Omental fat pad (tissue), 3 donors: ENCODE measurements at regions not wholly inside any gene's neighbourhood (a gene's known extent, or its start where the extent isn't known, plus 50 kb on each side); places are given as distances from the start of the nearest gene placed in this dataset.
A peak's percentile ranks its signal among the peaks of the same experiment; 100 is the strongest.

Experiments used
- ATAC-seq: fragments of 150-250 bp; one replicate; pipeline ENCODE4 v1.9.1; 2016; ENCODE audit warnings: mild to moderate bottlenecking, moderate library complexity; ENCODE audit not compliant: low FRiP score
- DNase-seq: peaks from one replicate; pipeline ENCODE4 v3.0.0-alpha.2; 2019; ENCODE audit warnings: low spot score
- TF ChIP-seq, protein P1 (sequence below), 3 donors: fragments of 450-650 bp; IDR thresholded peaks; one replicate each; pipeline ENCODE4 v1.5.1; 2016 to 2017; ENCODE audit warnings: antibody characterized with exemption in 3 of 3, mild to moderate bottlenecking in 3 of 3, moderate library complexity in 2 of 3

DNA sequence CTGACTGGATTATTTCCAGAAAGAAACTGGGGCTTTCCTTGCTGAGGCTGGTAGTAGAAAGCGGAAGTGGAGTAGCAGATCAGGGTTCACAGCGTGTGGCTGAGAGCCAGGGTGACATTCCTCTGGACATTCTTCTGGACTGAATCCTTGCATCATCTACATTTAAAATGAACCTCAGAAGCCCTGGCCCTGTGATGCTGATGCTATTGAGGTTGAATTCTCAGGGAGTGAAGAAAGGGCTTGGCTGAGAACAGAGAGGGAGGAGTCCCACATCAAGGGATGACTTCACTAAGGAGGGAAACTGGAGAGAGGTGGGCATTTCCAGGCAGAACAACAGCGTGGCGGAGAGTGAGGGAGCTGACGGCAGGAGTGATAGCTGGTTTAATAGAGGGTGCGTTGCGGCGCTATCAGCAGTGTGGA lies 102.3 kb upstream of the LMO4 start:
- TF ChIP-seq, protein P1, sequence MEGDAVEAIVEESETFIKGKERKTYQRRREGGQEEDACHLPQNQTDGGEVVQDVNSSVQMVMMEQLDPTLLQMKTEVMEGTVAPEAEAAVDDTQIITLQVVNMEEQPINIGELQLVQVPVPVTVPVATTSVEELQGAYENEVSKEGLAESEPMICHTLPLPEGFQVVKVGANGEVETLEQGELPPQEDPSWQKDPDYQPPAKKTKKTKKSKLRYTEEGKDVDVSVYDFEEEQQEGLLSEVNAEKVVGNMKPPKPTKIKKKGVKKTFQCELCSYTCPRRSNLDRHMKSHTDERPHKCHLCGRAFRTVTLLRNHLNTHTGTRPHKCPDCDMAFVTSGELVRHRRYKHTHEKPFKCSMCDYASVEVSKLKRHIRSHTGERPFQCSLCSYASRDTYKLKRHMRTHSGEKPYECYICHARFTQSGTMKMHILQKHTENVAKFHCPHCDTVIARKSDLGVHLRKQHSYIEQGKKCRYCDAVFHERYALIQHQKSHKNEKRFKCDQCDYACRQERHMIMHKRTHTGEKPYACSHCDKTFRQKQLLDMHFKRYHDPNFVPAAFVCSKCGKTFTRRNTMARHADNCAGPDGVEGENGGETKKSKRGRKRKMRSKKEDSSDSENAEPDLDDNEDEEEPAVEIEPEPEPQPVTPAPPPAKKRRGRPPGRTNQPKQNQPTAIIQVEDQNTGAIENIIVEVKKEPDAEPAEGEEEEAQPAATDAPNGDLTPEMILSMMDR (IDR thresholded peaks at IDR 0.05) = no peak
- DNase-seq (peak; percentile 45), ATAC-seq (peak; percentile 96)

DNA sequence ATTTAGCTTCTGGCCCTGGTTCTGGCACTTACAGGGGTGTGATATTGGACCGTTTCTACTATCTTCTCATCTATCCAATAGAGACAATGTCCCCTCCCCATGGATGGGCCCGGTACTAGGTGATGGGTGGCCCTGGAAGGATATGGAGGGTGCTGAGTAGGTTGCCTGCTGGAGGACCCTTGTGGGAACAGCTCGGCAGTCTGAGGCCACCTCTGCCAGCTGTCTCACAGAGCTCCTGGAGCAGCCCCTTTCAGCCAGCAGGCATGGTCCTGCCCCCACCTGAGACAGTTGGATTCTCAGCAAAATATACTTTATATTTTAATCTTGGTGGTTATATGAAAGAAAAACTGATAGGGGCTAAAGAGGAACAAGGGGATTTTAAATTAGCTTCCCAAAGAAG lies 101.0 kb upstream of the LMO4 start:
- TF ChIP-seq, protein P1 (IDR thresholded peaks at IDR 0.05) = no peak

DNA sequence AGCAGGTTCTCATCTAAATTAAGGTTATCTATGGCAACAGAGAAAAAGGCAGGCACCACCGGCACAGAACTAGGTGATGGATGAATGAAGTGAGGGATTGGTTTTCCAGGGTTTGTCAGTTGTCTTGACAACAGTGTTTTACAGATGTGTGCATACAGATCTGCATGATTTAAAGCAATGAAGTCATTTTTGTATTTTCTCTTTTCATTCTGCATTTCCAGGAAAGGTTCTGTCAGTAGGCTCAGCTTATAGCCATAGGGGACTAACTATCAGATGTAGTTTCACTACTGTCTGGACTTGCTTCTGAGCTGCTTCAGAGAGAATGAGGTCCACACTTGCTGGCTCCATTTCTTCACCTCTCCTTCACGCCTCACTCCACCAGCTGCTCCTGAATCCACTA lies 98.2 kb upstream of the LMO4 start:
- ATAC-seq (no peak), DNase-seq (no peak)
- TF ChIP-seq, protein P1 (IDR thresholded peaks at IDR 0.05) = no peak

More for the DNA sequence above, 101.0 kb upstream of the LMO4 start:
- ATAC-seq (no peak), DNase-seq (no peak)

DNA sequence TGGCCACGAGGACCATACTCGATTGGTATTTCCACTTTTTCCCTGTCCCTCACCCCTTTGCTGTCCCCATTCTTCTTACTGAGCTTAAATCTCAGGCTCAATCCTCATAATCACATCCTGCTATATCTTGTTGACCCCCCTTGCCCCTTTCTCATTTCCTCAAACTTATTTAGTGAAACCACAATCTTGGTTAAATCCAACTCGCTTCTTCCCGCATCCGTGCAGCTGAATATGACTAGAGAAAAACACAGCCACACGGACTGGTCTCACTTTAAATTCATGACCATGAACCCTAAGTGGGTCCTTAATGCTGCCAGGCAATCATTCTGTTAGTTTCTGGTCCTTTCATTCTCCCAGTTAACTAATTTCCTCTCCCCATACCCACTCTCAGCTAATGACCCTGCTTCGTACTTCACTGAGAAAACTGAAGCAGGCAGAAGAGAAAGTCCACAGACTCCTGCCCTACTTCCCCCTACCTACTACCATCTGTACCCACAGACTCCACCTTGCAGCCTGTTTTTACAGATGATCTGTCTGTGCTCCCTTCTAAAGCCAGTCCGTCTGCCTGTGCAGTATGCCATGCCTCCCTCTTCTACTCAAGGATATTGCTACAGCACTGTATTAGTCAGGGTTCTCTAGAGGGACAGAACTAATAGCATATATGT lies 96.8 kb upstream of the LMO4 start:
- DNase-seq = no peak
- no peak for ATAC-seq
- TF ChIP-seq, protein P1 (IDR thresholded peaks at IDR 0.05) = no peak

DNA sequence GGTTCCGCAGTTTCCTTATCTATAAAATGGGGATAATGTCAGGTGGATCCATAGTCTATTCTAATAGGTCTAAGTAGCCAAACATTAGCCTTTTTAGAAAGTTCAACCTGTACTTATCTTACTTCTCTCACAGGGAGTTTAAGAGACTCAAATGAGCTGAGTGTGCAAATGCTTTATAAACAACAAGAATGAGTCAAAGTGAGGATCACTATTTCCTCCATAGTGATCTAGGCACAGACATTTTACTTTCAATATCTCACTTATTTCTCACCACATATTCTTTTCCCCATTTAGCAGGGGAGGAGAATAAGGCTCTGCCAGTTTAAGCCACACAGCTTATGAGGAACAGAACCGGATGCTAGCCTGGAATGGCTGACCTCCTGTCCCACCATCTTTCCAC lies 92.1 kb upstream of the LMO4 start:
- DNase-seq = no peak
- TF ChIP-seq, protein P1 (IDR thresholded peaks at IDR 0.05) = no peak
- no peak for ATAC-seq

DNA sequence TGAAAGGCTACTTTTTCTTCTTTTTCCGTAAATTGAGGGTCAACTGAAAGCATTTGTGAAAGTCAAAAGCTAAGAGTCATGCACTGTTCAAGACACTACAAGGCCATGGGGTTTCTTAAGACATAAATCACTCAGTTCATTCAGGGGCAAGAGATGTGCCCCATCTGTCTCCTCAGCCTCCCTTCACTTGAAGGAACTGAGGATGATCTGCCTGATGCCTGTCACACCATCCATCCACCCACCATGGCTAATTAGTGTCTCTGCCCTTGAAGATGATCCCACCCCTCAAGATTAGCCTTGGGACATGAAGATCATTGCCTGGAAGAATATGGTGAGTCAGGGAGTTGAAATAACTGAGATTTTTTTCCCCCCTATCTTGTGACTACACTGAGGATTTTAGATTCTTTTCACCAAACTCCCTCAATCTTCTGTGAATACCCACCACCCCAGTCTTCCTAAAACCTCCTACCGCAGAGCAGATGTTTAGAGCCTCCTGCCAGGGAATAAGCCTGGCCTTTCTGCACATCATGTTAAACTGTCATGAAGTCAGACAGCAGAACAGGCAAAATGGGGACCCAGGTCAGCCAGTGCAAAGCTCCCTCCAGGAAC lies 88.6 kb upstream of the LMO4 start:
- TF ChIP-seq, protein P1 (IDR thresholded peaks at IDR 0.05) = no peak
- ATAC-seq = no peak
- no peak for DNase-seq
